Tibial nerve (tissue), 4 donors: ENCODE measurements at regions not wholly inside any gene's neighbourhood (a gene's known extent, or its start where the extent isn't known, plus 50 kb on each side); places are given as distances from the start of the nearest gene placed in this dataset.

Experiments
- CTCF ChIP-seq, 5 experiments: fragments of 200-600 bp in 3 of 5; fragments of 450-650 bp in 2 of 5; sonication (generic) in 3 of 5; IDR thresholded peaks; one replicate each; pipeline ENCODE4 v1.5.1; 2016 to 2019; ENCODE audit warnings: antibody characterized with exemption in 5 of 5, mild to moderate bottlenecking in 3 of 5, moderate library complexity in 2 of 5
- EP300 ChIP-seq, 2 donors: sonication (generic); formaldehyde crosslinking; IDR thresholded peaks; one replicate each; pipeline ENCODE4 v1.6.1; 2017; ENCODE audit warnings: antibody characterized with exemption in 2 of 2, mild to moderate bottlenecking in 1 of 2
- POLR2A ChIP-seq, 2 donors: fragments of 450-650 bp; IDR thresholded peaks; one replicate each; pipeline ENCODE4 v1.6.1; 2017; ENCODE audit warnings: antibody characterized with exemption in 2 of 2, mild to moderate bottlenecking in 2 of 2, moderate library complexity in 2 of 2

GRCh38 chrX:3407121-3407520 is 60.7 kb upstream of the MXRA5 start:
- no peak for TF ChIP-seq CTCF (IDR thresholded peaks at IDR 0.05)
- no peak for TF ChIP-seq POLR2A (IDR thresholded peaks at IDR 0.05)
- no peak for TF ChIP-seq EP300 (IDR thresholded peaks at IDR 0.05)
